ENCODE measurements at regions not wholly inside any gene's neighbourhood (a gene's known extent, or its start where the extent isn't known, plus 50 kb on each side); places are given as distances from the start of the nearest gene placed in this dataset.

DNA sequence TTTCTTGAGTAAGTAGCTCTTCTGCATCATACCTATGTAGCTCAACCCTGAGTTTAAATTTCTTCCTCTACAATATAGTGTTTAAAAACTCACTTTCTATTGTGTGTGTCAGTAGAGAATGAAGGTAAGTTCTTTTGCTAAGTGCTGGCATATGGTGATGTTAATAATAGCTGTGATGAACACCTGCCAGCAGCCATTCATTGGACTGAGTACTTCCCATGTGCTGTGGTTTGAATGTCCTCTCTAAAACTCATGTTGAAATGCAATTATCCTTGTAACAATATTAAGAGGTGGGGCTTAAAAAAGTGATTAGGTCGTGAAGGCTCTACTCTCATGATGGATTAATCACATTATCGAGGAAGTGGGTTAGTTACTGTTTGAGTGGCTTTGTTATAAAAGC, 645.2 kb upstream of the RGMB start:
- Histone ChIP-seq H3K4me1 (ENCODE audit: insufficient read depth, low read length) (no peaks in the 10 kb centered on the region), H3K4me3 (ENCODE audit: low read length) (no peak overlapping the region), H3K36me3 (ENCODE audit: insufficient read depth, low read length) (no peaks in the 10 kb centered on the region), H3K27me3 (ENCODE audit: control insufficient read depth in 1 of 2, insufficient read depth in 2 of 2, low read length in 2 of 2) (no peaks in the 10 kb centered on the region), H3K27ac (ENCODE audit: low read depth in 1 of 2, low read length in 2 of 2) (no peak overlapping the region), H3K9me3 (ENCODE audit: control insufficient read depth in 1 of 2, insufficient read depth in 1 of 2, low read length in 2 of 2) (no peaks in the 10 kb centered on the region)
- DNase-seq = no peak
- Mint-ChIP-seq H3K27ac (no peak overlapping the region), H3K36me3 (ENCODE audit: low read depth) (no peaks in the 10 kb centered on the region), H3K27me3 (no peaks in the 10 kb centered on the region), H3K4me3 (no peak overlapping the region), H3K9me3 (no peaks in the 10 kb centered on the region), H3K4me1 (ENCODE audit: low read depth) (no peaks in the 10 kb centered on the region)
- TF ChIP-seq, protein P1, sequence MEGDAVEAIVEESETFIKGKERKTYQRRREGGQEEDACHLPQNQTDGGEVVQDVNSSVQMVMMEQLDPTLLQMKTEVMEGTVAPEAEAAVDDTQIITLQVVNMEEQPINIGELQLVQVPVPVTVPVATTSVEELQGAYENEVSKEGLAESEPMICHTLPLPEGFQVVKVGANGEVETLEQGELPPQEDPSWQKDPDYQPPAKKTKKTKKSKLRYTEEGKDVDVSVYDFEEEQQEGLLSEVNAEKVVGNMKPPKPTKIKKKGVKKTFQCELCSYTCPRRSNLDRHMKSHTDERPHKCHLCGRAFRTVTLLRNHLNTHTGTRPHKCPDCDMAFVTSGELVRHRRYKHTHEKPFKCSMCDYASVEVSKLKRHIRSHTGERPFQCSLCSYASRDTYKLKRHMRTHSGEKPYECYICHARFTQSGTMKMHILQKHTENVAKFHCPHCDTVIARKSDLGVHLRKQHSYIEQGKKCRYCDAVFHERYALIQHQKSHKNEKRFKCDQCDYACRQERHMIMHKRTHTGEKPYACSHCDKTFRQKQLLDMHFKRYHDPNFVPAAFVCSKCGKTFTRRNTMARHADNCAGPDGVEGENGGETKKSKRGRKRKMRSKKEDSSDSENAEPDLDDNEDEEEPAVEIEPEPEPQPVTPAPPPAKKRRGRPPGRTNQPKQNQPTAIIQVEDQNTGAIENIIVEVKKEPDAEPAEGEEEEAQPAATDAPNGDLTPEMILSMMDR (IDR thresholded peaks at IDR 0.05) = no peak
- POLR2A ChIA-PET = no interaction called here
- ATAC-seq (ENCODE audit: poor library complexity) = no peak
- CTCF ChIA-PET = interaction anchor here (1.3 kb wide), 1 partner anchor 23 kb away, joined by 3 read pairs; no protein-coding TSS in a partner anchor
- intact Hi-C loops (cut with DNase I, micrococcal nuclease) = no loop called here

DNA sequence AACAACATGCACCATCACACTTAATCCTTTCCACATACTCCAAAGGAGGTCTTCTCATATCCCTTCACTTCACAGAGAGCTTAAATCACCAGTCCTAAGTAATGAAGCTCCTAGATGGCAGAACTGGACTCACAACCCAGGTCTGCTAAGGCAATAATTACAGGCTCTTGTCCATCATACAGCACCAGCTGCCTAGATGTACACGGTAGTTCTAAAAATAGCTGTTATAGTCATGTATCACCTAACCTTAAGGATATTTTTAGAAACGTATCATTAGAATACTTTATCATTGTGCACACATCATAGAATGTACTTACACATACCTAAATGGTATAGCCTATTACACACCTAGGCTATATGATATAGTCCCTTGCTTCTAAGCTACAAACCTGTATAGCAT, 644.6 kb upstream of the RGMB start:
- H3K27ac ChIP-seq (ENCODE audit: low read depth in 1 of 2, low read length in 2 of 2) = no peak overlapping the region
- ATAC-seq (ENCODE audit: poor library complexity) = no peak
- H3K4me3 Mint-ChIP-seq = no peak overlapping the region
- no peaks in the 10 kb centered on the region for H3K9me3 Mint-ChIP-seq
- H3K9me3 ChIP-seq (ENCODE audit: control insufficient read depth in 1 of 2, insufficient read depth in 1 of 2, low read length in 2 of 2) = no peaks in the 10 kb centered on the region
- intact Hi-C loops (cut with DNase I, micrococcal nuclease) = no loop called here
- ChIA-PET CTCF (interaction anchor here (1.3 kb wide), 1 partner anchor 23 kb away, joined by 3 read pairs; no protein-coding TSS in a partner anchor), POLR2A (no interaction called here)
- H3K27me3 ChIP-seq (ENCODE audit: control insufficient read depth in 1 of 2, insufficient read depth in 2 of 2, low read length in 2 of 2) = no peaks in the 10 kb centered on the region
- no peak overlapping the region for H3K4me3 ChIP-seq (ENCODE audit: low read length)
- no peak for DNase-seq
- no peaks in the 10 kb centered on the region for H3K36me3 Mint-ChIP-seq (ENCODE audit: low read depth)
- TF ChIP-seq, protein P1 (IDR thresholded peaks at IDR 0.05) = no peak
- no peaks in the 10 kb centered on the region for H3K27me3 Mint-ChIP-seq
- H3K27ac Mint-ChIP-seq = no peak overlapping the region
- no peaks in the 10 kb centered on the region for H3K4me1 ChIP-seq (ENCODE audit: insufficient read depth, low read length)
- no peaks in the 10 kb centered on the region for H3K36me3 ChIP-seq (ENCODE audit: insufficient read depth, low read length)
- H3K4me1 Mint-ChIP-seq (ENCODE audit: low read depth) = no peaks in the 10 kb centered on the region

- Mint-ChIP-seq H3K9me3 (peaks cover 3% of the 10 kb centered on the region), H3K27me3 (no peaks in the 10 kb centered on the region), H3K27ac (no peak overlapping the region), H3K4me3 (no peak overlapping the region), H3K4me1 (ENCODE audit: low read depth) (no peaks in the 10 kb centered on the region), H3K36me3 (ENCODE audit: low read depth) (no peaks in the 10 kb centered on the region)
- TF ChIP-seq, protein P1 (IDR thresholded peaks at IDR 0.05) = no peak
- ChIA-PET CTCF (no interaction called here), POLR2A (no interaction called here)
- ATAC-seq (ENCODE audit: poor library complexity) (no peak), DNase-seq (no peak)
- no peaks in the 10 kb centered on the region for H3K4me1 ChIP-seq (ENCODE audit: insufficient read depth, low read length)
- intact Hi-C loops (cut with DNase I, micrococcal nuclease) = no loop called here
- H3K27ac ChIP-seq (ENCODE audit: low read depth in 1 of 2, low read length in 2 of 2) = no peak overlapping the region
- H3K36me3 ChIP-seq (ENCODE audit: insufficient read depth, low read length) = no peaks in the 10 kb centered on the region
- no peak overlapping the region for H3K4me3 ChIP-seq (ENCODE audit: low read length)
- H3K27me3 ChIP-seq (ENCODE audit: control insufficient read depth in 1 of 2, insufficient read depth in 2 of 2, low read length in 2 of 2) = no peaks in the 10 kb centered on the region
- no peaks in the 10 kb centered on the region for H3K9me3 ChIP-seq (ENCODE audit: control insufficient read depth in 1 of 2, insufficient read depth in 1 of 2, low read length in 2 of 2)
These were observed 643.0 kb upstream of the RGMB start for GRCh38 chr5:98130261-98131035.
